ENCODE measurements at regions not wholly inside any gene's neighbourhood (a gene's known extent, or its start where the extent isn't known, plus 50 kb on each side); places are given as distances from the start of the nearest gene placed in this dataset.

DNA sequence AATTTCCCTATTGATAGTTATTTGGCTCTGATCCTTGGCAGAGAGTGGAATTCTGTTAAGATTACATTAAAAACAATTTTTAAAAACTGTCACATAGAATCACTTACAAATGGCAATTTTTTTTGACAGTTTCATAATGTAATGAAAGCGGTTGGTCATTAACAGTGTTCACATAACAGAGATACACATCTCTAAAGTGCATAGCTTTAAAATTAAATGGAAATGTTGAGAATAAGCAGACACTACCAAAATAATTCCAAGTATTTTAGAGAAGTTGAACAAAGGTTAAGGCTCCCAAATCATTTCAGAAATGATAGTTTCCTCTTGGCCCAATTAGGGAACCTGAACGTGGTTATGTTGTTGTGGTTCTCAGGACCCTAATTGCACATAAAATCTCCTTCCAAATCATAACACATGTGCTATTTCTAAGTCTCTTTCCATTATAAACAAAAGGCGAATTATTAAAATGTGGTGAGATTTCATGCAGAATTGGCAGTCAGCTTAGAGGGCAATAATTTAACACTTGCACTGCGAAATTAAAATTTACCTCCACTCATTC, 528.9 kb upstream of the FZD8 start:
- Histone ChIP-seq H2BK15ac (ENCODE audit: low read length) (no peak overlapping the region), H3K9ac (ENCODE audit: low read depth, low read length, poor library complexity) (no peak overlapping the region), H4K8ac (ENCODE audit: low read depth, low read length) (no peak overlapping the region), H3K79me1 (ENCODE audit: low read depth, low read length) (no peaks in the 10 kb centered on the region), H2BK12ac (ENCODE audit: low read length) (no peak overlapping the region), H2AFZ (ENCODE audit: low read length) (no peak overlapping the region), H3K4ac (ENCODE audit: low read length) (no peak overlapping the region), H2BK5ac (ENCODE audit: low read length) (no peak overlapping the region), H3K36me3 (replicated peaks in 1 of 2; ENCODE audit: control insufficient read depth in 2 of 2, insufficient read depth in 2 of 2, low read length in 2 of 2) (no peaks in the 10 kb centered on the region), H3K18ac (ENCODE audit: low read length) (no peak overlapping the region), H3K4me2 (ENCODE audit: insufficient read depth, low read length, poor library complexity, severe bottlenecking) (no peak overlapping the region), H3K27ac (replicated peaks; ENCODE audit: low read length) (no peak overlapping the region), H3K4me1 (ENCODE audit: control insufficient read depth in 2 of 2, insufficient read depth in 1 of 2, low read depth in 1 of 2, low read length in 2 of 2) (no peaks in the 10 kb centered on the region), H3K23ac (ENCODE audit: low read depth, low read length, poor library complexity) (no peak overlapping the region), H2AK5ac (ENCODE audit: low read depth, low read length) (no peak overlapping the region), H4K91ac (ENCODE audit: low read depth, low read length, poor library complexity) (no peak overlapping the region), H3K27me3 (ENCODE audit: control insufficient read depth in 3 of 3, insufficient read depth in 3 of 3, low read depth in 1 of 3, low read length in 3 of 3) (no peaks in the 10 kb centered on the region), H2BK120ac (ENCODE audit: low read depth, low read length) (no peak overlapping the region), H3K9me3 (replicated peaks in 1 of 2; ENCODE audit: control insufficient read depth in 2 of 2, insufficient read depth in 1 of 2, low read depth in 1 of 2, low read length in 2 of 2) (no peaks in the 10 kb centered on the region), H3K4me3 (ENCODE audit: low read length in 2 of 2) (no peak overlapping the region), H3K14ac (ENCODE audit: low read length) (no peak overlapping the region)
- no peak for DNase-seq (ENCODE audit: low spot score)
- no CpG with 5 or more reads among the region's 4 CpGs for WGBS, 2 donors (ENCODE audit: extremely low coverage in 2 of 2, insufficient read length in 2 of 2, insufficient replicate concordance in 1 of 2)

DNA sequence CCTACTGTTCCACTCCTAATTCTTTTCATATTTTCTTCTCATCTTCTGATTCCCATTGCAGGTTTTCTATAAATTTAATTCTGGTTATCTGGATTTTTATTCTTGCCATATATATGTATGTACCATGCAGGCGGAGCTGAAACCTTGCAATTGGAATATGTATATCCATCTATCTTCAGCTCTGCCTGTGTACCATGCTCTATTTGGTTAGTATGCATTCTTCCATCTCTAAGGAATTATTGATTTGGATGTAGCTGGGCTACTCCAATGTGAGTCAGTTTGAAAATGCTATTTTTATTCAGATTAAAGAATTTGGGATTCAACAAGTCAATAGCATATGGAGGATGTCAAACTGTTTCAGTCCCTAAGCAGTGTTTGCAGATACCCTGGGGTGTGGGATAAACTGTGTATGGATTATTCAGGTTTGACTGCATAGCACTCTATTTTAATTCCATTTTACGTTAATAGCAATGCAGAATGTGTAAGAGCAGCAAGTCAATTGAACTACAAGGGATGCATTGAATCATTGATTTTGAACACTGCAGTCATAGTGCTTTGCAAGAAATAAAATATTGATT, 528.1 kb upstream of the FZD8 start:
- H4K8ac ChIP-seq (ENCODE audit: low read depth, low read length), result no peak overlapping the region
- H4K91ac ChIP-seq (ENCODE audit: low read depth, low read length, poor library complexity), result no peak overlapping the region
- no peaks in the 10 kb centered on the region for H3K4me1 ChIP-seq (ENCODE audit: control insufficient read depth in 2 of 2, insufficient read depth in 1 of 2, low read depth in 1 of 2, low read length in 2 of 2)
- no peak overlapping the region for H2BK12ac ChIP-seq (ENCODE audit: low read length)
- H3K23ac ChIP-seq (ENCODE audit: low read depth, low read length, poor library complexity), result no peak overlapping the region
- DNase-seq (ENCODE audit: low spot score), result no peak
- no peak overlapping the region for H2BK15ac ChIP-seq (ENCODE audit: low read length)
- H3K79me1 ChIP-seq (ENCODE audit: low read depth, low read length), result no peaks in the 10 kb centered on the region
- no CpG with 5 or more reads among the region's 2 CpGs for WGBS, 2 donors (ENCODE audit: extremely low coverage in 2 of 2, insufficient read length in 2 of 2, insufficient replicate concordance in 1 of 2)
- no peaks in the 10 kb centered on the region for H3K9me3 ChIP-seq (replicated peaks in 1 of 2; ENCODE audit: control insufficient read depth in 2 of 2, insufficient read depth in 1 of 2, low read depth in 1 of 2, low read length in 2 of 2)
- H2BK120ac ChIP-seq (ENCODE audit: low read depth, low read length), result no peak overlapping the region
- no peaks in the 10 kb centered on the region for H3K27me3 ChIP-seq (ENCODE audit: control insufficient read depth in 3 of 3, insufficient read depth in 3 of 3, low read depth in 1 of 3, low read length in 3 of 3)
- no peak overlapping the region for H3K4ac ChIP-seq (ENCODE audit: low read length)
- H2BK5ac ChIP-seq (ENCODE audit: low read length), result no peak overlapping the region
- H3K18ac ChIP-seq (ENCODE audit: low read length), result no peak overlapping the region
- H3K36me3 ChIP-seq (replicated peaks in 1 of 2; ENCODE audit: control insufficient read depth in 2 of 2, insufficient read depth in 2 of 2, low read length in 2 of 2), result no peaks in the 10 kb centered on the region
- no peak overlapping the region for H3K9ac ChIP-seq (ENCODE audit: low read depth, low read length, poor library complexity)
- H3K14ac ChIP-seq (ENCODE audit: low read length), result no peak overlapping the region
- H3K27ac ChIP-seq (replicated peaks; ENCODE audit: low read length), result no peak overlapping the region
- no peak overlapping the region for H3K4me3 ChIP-seq (ENCODE audit: low read length in 2 of 2)
- H2AK5ac ChIP-seq (ENCODE audit: low read depth, low read length), result no peak overlapping the region
- H2AFZ ChIP-seq (ENCODE audit: low read length), result no peak overlapping the region
- no peak overlapping the region for H3K4me2 ChIP-seq (ENCODE audit: insufficient read depth, low read length, poor library complexity, severe bottlenecking)

DNA sequence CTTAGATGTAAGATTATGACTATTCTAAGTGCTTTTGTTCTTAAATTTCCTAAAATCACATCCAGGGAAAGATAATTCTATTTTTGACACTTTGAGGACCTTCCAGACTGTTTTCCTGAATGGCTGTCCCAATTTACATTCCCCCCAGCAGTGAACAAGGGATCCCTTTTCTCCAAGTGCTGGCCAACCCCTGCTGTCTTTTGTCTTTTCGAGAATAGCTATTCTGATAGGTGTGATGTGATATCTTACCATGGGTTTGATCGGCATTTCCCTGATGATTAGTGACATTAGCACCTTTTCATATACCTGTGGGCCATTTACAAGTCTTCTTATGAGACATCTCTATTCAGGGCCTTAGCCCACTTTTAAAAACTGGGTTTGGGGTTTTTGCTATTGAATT, 526.7 kb upstream of the FZD8 start:
- Histone ChIP-seq H3K79me1 (ENCODE audit: low read depth, low read length) (no peaks in the 10 kb centered on the region), H3K36me3 (replicated peaks in 1 of 2; ENCODE audit: control insufficient read depth in 2 of 2, insufficient read depth in 2 of 2, low read length in 2 of 2) (no peaks in the 10 kb centered on the region), H2BK5ac (ENCODE audit: low read length) (no peak overlapping the region), H2BK120ac (ENCODE audit: low read depth, low read length) (no peak overlapping the region), H3K23ac (ENCODE audit: low read depth, low read length, poor library complexity) (no peak overlapping the region), H3K18ac (ENCODE audit: low read length) (no peak overlapping the region), H2AK5ac (ENCODE audit: low read depth, low read length) (no peak overlapping the region), H3K4me3 (ENCODE audit: low read length in 2 of 2) (no peak overlapping the region), H3K9ac (ENCODE audit: low read depth, low read length, poor library complexity) (no peak overlapping the region), H4K8ac (ENCODE audit: low read depth, low read length) (no peak overlapping the region), H3K9me3 (replicated peaks in 1 of 2; ENCODE audit: control insufficient read depth in 2 of 2, insufficient read depth in 1 of 2, low read depth in 1 of 2, low read length in 2 of 2) (no peaks in the 10 kb centered on the region), H3K4me2 (ENCODE audit: insufficient read depth, low read length, poor library complexity, severe bottlenecking) (no peak overlapping the region), H3K27ac (replicated peaks; ENCODE audit: low read length) (no peak overlapping the region), H2BK15ac (ENCODE audit: low read length) (no peak overlapping the region), H3K4ac (ENCODE audit: low read length) (no peak overlapping the region), H2AFZ (ENCODE audit: low read length) (no peak overlapping the region), H3K27me3 (ENCODE audit: control insufficient read depth in 3 of 3, insufficient read depth in 3 of 3, low read depth in 1 of 3, low read length in 3 of 3) (no peaks in the 10 kb centered on the region), H3K4me1 (ENCODE audit: control insufficient read depth in 2 of 2, insufficient read depth in 1 of 2, low read depth in 1 of 2, low read length in 2 of 2) (no peaks in the 10 kb centered on the region), H3K14ac (ENCODE audit: low read length) (no peak overlapping the region), H4K91ac (ENCODE audit: low read depth, low read length, poor library complexity) (no peak overlapping the region), H2BK12ac (ENCODE audit: low read length) (no peak overlapping the region)
- no CpG with 5 or more reads among the region's 2 CpGs for WGBS, 2 donors (ENCODE audit: extremely low coverage in 2 of 2, insufficient read length in 2 of 2, insufficient replicate concordance in 1 of 2)
- DNase-seq (ENCODE audit: low spot score), result no peak

DNA sequence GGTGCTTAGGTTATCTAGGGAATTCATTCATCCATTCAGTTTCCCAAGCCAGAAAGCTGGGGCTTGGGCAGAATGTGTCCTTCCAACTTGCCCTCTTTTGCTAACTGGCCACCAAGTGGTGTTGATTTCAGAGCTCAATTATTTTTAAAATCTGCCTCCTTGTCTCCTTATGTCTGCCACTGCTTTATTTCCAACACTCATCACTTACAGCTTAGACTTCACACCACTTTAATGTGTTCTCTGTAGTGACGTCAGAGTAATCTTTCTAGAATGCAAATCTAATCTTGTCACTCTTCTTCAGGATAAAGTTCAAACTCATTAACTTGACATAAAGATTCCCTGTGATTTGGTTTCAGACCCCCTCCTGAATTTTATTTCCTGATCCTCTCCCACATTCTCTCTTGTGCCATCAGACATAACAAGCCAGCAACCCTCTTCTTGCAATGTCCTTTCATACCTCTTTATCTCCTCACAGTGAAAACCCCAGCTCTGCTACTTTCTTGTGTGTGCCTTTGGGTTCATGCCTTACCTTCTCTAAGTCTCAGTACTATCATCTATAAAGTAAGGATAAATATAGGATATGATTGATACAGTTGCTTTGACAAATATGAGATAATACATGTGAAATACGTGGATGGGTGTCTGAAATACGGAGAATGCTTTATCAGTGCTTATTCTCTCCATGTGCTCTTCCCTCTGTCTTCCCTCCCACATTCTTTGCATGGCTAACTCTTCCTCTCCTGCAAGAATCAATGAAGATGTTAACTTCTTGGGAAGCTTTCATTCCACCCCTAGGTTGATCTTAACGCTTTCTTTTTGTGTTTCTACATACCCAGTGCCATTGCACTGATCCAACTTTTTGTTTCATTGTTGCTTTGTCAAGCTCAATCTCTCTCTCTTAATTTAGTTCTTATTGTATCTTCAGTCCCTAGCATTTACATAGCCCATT, 522.7 kb upstream of the FZD8 start:
- Histone ChIP-seq H2BK5ac (ENCODE audit: low read length) (no peak overlapping the region), H4K91ac (ENCODE audit: low read depth, low read length, poor library complexity) (no peak overlapping the region), H2AFZ (ENCODE audit: low read length) (no peak overlapping the region), H3K14ac (ENCODE audit: low read length) (no peak overlapping the region), H2AK5ac (ENCODE audit: low read depth, low read length) (no peak overlapping the region), H3K9me3 (replicated peaks in 1 of 2; ENCODE audit: control insufficient read depth in 2 of 2, insufficient read depth in 1 of 2, low read depth in 1 of 2, low read length in 2 of 2) (no peaks in the 10 kb centered on the region), H3K4ac (ENCODE audit: low read length) (no peak overlapping the region), H3K23ac (ENCODE audit: low read depth, low read length, poor library complexity) (no peak overlapping the region), H3K27me3 (ENCODE audit: control insufficient read depth in 3 of 3, insufficient read depth in 3 of 3, low read depth in 1 of 3, low read length in 3 of 3) (no peaks in the 10 kb centered on the region), H4K8ac (ENCODE audit: low read depth, low read length) (no peak overlapping the region), H3K4me2 (ENCODE audit: insufficient read depth, low read length, poor library complexity, severe bottlenecking) (no peak overlapping the region), H2BK120ac (ENCODE audit: low read depth, low read length) (no peak overlapping the region), H3K4me1 (ENCODE audit: control insufficient read depth in 2 of 2, insufficient read depth in 1 of 2, low read depth in 1 of 2, low read length in 2 of 2) (no peaks in the 10 kb centered on the region), H3K18ac (ENCODE audit: low read length) (no peak overlapping the region), H3K79me1 (ENCODE audit: low read depth, low read length) (no peaks in the 10 kb centered on the region), H2BK15ac (ENCODE audit: low read length) (no peak overlapping the region), H3K27ac (replicated peaks; ENCODE audit: low read length) (no peak overlapping the region), H3K36me3 (replicated peaks in 1 of 2; ENCODE audit: control insufficient read depth in 2 of 2, insufficient read depth in 2 of 2, low read length in 2 of 2) (no peaks in the 10 kb centered on the region), H3K4me3 (ENCODE audit: low read length in 2 of 2) (no peak overlapping the region), H2BK12ac (ENCODE audit: low read length) (no peak overlapping the region), H3K9ac (ENCODE audit: low read depth, low read length, poor library complexity) (no peak overlapping the region)
- no peak for DNase-seq (ENCODE audit: low spot score)
- no CpG with 5 or more reads among the region's 4 CpGs for WGBS, 2 donors (ENCODE audit: extremely low coverage in 2 of 2, insufficient read length in 2 of 2, insufficient replicate concordance in 1 of 2)

Measured in neuronal stem cell (in vitro differentiated cells).